ENCODE measurements at regions not wholly inside any gene's neighbourhood (a gene's known extent, or its start where the extent isn't known, plus 50 kb on each side); places are given as distances from the start of the nearest gene placed in this dataset.

DNA sequence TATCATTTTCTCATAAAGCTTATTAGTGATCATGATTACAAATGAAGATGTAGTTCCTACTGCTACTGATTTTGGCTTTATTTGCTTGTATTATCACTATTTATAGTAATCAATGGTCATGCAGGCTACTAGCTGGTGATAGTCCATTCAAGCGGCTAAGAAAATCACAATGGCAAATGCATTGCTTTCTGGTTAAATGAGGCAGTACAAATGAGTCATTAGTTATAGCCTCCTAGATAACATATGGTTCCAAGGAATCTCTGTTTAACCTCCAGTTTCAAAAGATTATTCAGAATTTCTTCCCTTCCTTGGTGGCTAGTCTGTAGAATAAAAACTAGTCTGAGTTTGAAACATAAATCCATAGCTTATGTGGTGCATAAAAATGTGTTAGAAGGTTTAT, 141.3 kb upstream of the HTR2A start:
- peaks cover 6% of the 10 kb centered on the region for H3K27me3 Mint-ChIP-seq
- no peak overlapping the region for H3K4me3 Mint-ChIP-seq
- DNase-seq = no peak
- no peaks in the 10 kb centered on the region for H3K4me1 Mint-ChIP-seq
- no peak overlapping the region for H3K27ac Mint-ChIP-seq
- H3K36me3 Mint-ChIP-seq (ENCODE audit: low read depth) = no peaks in the 10 kb centered on the region
- intact Hi-C loops (cut with micrococcal nuclease) = no loop called here
- H3K9me3 Mint-ChIP-seq = no peaks in the 10 kb centered on the region

DNA sequence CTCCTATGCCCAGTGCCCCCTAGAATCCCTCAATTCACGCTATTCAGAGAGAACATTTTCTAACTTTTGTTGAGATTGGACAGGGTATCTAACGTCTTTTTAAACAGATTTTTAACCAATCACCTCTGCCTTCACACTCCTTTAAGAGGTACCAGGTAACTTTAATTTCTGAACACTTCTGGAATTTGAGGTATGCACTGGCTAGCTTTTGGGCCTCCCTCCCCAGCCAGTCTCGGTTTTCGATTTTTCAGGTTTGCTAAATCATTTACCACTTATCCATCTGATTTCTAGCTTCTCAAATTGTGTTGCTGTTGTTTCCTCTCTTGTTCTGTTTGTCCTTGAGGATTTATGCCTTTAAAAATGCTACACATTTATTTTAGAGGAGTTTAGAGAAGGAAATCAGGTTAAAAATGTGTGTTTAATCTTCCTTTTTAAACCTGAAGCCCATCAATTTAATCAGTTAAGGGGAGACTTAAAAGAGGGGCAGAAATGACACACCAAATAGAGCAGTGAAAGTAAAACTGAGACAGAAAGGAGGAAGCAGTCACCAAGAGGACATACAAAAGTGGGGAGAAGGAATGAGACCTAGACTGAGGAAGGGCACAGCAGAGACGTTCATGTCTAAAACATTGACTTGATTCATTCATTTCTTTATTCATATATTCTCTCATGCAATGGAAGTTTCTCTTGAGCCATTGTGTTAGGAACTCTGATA, 139.6 kb upstream of the HTR2A start:
- Mint-ChIP-seq H3K36me3 (ENCODE audit: low read depth) (no peaks in the 10 kb centered on the region), H3K27ac (no peak overlapping the region), H3K9me3 (no peaks in the 10 kb centered on the region), H3K4me1 (no peaks in the 10 kb centered on the region), H3K4me3 (no peak overlapping the region), H3K27me3 (peaks cover 6% of the 10 kb centered on the region)
- DNase-seq = no peak
- intact Hi-C loops (cut with micrococcal nuclease) = no loop called here

DNA sequence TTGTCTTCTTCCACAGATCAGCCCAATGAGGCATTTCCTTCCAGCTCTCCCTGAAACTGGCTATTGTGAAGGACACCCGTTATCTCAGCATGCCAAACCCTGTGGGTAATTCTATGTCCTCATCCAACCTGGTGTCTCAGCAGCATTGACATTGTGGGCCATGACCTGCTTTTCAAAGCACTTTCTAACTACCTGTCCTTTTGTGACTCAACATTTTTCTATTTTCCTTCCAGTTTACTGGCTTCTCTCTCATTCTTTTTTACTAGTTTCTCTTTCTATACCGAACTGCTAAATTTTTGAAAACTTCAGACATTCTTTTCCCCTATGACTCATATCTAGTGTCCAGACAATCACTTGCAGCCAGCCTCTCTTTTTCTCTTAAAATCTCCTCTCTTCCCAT, 136.4 kb upstream of the HTR2A start:
- H3K27me3 Mint-ChIP-seq = peaks cover 3% of the 10 kb centered on the region
- no peak overlapping the region for H3K4me3 Mint-ChIP-seq
- H3K36me3 Mint-ChIP-seq (ENCODE audit: low read depth) = no peaks in the 10 kb centered on the region
- intact Hi-C loops (cut with micrococcal nuclease) = no loop called here
- no peak overlapping the region for H3K27ac Mint-ChIP-seq
- no peak for DNase-seq
- H3K9me3 Mint-ChIP-seq = no peaks in the 10 kb centered on the region
- H3K4me1 Mint-ChIP-seq = no peaks in the 10 kb centered on the region

GRCh38 chr13:47027780-47028437, 131.1 kb upstream of the HTR2A start:
- Mint-ChIP-seq H3K4me3 (no peak overlapping the region), H3K36me3 (ENCODE audit: low read depth) (no peaks in the 10 kb centered on the region), H3K27me3 (peaks cover 3% of the 10 kb centered on the region), H3K9me3 (no peaks in the 10 kb centered on the region), H3K4me1 (no peaks in the 10 kb centered on the region), H3K27ac (no peak overlapping the region)
- intact Hi-C loops (cut with micrococcal nuclease) = no loop called here
- no peak for DNase-seq

- no peak for DNase-seq
Observed at GRCh38 chr13:47025791-47026447, 129.1 kb upstream of the HTR2A start.

DNA sequence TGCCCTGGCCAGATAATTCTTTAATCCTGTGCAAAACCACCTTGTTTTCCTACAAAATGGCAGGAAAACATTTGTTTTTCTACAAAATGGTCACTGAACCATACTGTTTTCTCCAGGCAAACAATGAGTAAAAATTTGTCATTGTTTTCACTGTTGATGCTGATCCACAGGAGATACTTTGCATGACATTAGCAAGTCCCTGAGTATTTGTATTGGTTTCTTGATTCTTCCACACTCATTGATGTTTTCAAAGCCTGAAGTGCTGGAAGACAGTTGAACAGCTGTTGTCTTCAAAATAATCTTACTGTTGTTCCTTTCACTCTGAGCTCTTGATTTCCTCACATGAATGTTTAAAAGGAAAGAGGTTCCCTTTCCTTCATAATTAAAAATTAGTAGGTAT, 123.1 kb upstream of the HTR2A start:
- H3K4me3 Mint-ChIP-seq = no peak overlapping the region
- no peaks in the 10 kb centered on the region for H3K36me3 Mint-ChIP-seq (ENCODE audit: low read depth)
- no peak overlapping the region for H3K27ac Mint-ChIP-seq
- H3K27me3 Mint-ChIP-seq = peaks cover 1% of the 10 kb centered on the region
- H3K9me3 Mint-ChIP-seq = no peaks in the 10 kb centered on the region
- intact Hi-C loops (cut with micrococcal nuclease) = no loop called here
- no peak for DNase-seq
- no peaks in the 10 kb centered on the region for H3K4me1 Mint-ChIP-seq

More at GRCh38 chr13:47025791-47026447, 129.1 kb upstream of the HTR2A start:
- H3K27ac Mint-ChIP-seq = no peak overlapping the region
- peaks cover 3% of the 10 kb centered on the region for H3K27me3 Mint-ChIP-seq
- intact Hi-C loops (cut with micrococcal nuclease) = no loop called here
- H3K9me3 Mint-ChIP-seq = no peaks in the 10 kb centered on the region
- no peaks in the 10 kb centered on the region for H3K36me3 Mint-ChIP-seq (ENCODE audit: low read depth)
- H3K4me3 Mint-ChIP-seq = no peak overlapping the region
- H3K4me1 Mint-ChIP-seq = no peaks in the 10 kb centered on the region

- no peaks in the 10 kb centered on the region for H3K4me1 Mint-ChIP-seq
- intact Hi-C loops (cut with micrococcal nuclease) = no loop called here
- H3K4me3 Mint-ChIP-seq = no peak overlapping the region
- peaks cover 1% of the 10 kb centered on the region for H3K27me3 Mint-ChIP-seq
- no peak for DNase-seq
- no peaks in the 10 kb centered on the region for H3K9me3 Mint-ChIP-seq
- no peak overlapping the region for H3K27ac Mint-ChIP-seq
- H3K36me3 Mint-ChIP-seq (ENCODE audit: low read depth) = no peaks in the 10 kb centered on the region
Observed at GRCh38 chr13:47017476-47017875, 120.6 kb upstream of the HTR2A start.

GRCh38 chr13:47008318-47008717, 111.5 kb upstream of the HTR2A start:
- intact Hi-C loops (cut with micrococcal nuclease) = no loop called here
- Mint-ChIP-seq H3K9me3 (no peaks in the 10 kb centered on the region), H3K27me3 (peaks cover 4% of the 10 kb centered on the region), H3K36me3 (ENCODE audit: low read depth) (no peaks in the 10 kb centered on the region), H3K4me3 (no peak overlapping the region), H3K27ac (no peak overlapping the region), H3K4me1 (no peaks in the 10 kb centered on the region)
- no peak for DNase-seq

DNA sequence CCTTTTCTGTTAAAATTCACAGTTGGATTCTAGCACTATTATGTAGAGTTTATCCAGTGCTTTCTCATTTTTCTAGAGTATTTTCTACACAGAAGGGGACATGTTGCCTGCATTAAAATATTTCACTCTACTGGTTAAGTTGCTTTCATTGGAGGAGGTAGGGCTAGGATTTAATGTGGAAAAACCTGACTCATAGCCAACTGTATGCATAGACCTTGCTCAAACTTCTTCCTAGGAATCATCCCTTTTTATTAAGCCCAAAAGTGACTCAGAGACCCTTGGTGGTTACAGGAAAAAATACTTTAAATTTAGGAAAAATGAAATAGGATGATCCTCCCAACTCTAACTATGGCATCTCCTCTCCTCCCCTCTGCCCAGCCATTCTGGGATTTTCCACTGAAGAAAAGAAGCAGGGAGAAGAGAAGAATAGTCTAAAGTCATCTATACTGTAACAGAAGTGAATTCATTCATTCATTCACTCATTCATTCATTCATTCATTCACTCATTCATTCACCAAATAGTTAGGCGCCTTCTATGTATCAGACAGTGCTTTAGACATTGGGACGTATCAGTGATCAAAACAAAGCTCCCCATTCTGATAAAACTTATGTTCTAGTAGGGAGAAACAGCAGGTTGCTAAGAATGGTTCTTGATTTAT, 109.0 kb upstream of the HTR2A start:
- Mint-ChIP-seq H3K36me3 (ENCODE audit: low read depth) (no peaks in the 10 kb centered on the region), H3K27ac (no peak overlapping the region), H3K4me3 (no peak overlapping the region), H3K27me3 (no peaks in the 10 kb centered on the region), H3K4me1 (no peaks in the 10 kb centered on the region), H3K9me3 (no peaks in the 10 kb centered on the region)
- no peak for DNase-seq
- intact Hi-C loops (cut with micrococcal nuclease) = no loop called here

GRCh38 chr13:47004540-47004939, 107.7 kb upstream of the HTR2A start:
- H3K4me3 Mint-ChIP-seq = no peak overlapping the region
- intact Hi-C loops (cut with micrococcal nuclease) = no loop called here
- H3K9me3 Mint-ChIP-seq = no peaks in the 10 kb centered on the region
- DNase-seq = no peak
- no peak overlapping the region for H3K27ac Mint-ChIP-seq
- no peaks in the 10 kb centered on the region for H3K27me3 Mint-ChIP-seq
- H3K36me3 Mint-ChIP-seq (ENCODE audit: low read depth) = no peaks in the 10 kb centered on the region
- no peaks in the 10 kb centered on the region for H3K4me1 Mint-ChIP-seq

DNA sequence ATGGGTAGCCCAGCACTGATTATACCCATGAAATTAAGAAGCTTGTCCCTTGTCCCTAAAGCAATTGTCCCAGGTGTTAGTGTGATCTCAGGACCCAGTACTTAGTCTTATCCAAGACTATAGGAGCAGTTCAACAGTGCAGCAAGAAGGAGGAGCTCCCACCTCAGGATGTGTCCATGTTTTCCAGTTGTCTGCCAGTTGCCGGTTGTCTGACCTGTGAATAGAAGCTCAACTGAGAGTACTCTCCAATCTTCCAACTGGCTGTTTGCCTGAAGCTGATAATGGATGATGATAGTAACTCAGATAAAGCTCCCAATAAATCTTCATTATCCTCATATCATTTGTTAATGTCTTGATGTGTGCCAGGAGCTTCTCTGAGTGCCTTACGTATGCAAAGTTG, 107.2 kb upstream of the HTR2A start:
- intact Hi-C loops (cut with micrococcal nuclease) = no loop called here
- H3K4me3 Mint-ChIP-seq = no peak overlapping the region
- H3K4me1 Mint-ChIP-seq = no peaks in the 10 kb centered on the region
- no peaks in the 10 kb centered on the region for H3K36me3 Mint-ChIP-seq (ENCODE audit: low read depth)
- DNase-seq = no peak
- no peaks in the 10 kb centered on the region for H3K9me3 Mint-ChIP-seq
- no peak overlapping the region for H3K27ac Mint-ChIP-seq
- H3K27me3 Mint-ChIP-seq = no peaks in the 10 kb centered on the region

GRCh38 chr13:47000165-47000564, 103.3 kb upstream of the HTR2A start:
- Mint-ChIP-seq H3K4me1 (no peaks in the 10 kb centered on the region), H3K4me3 (no peak overlapping the region), H3K9me3 (no peaks in the 10 kb centered on the region), H3K36me3 (ENCODE audit: low read depth) (no peaks in the 10 kb centered on the region), H3K27ac (no peak overlapping the region), H3K27me3 (no peaks in the 10 kb centered on the region)
- no peak for DNase-seq
- intact Hi-C loops (cut with micrococcal nuclease) = no loop called here

- no peak overlapping the region for H3K27ac Mint-ChIP-seq
- no peaks in the 10 kb centered on the region for H3K27me3 Mint-ChIP-seq
- no peaks in the 10 kb centered on the region for H3K36me3 Mint-ChIP-seq (ENCODE audit: low read depth)
- intact Hi-C loops (cut with micrococcal nuclease) = no loop called here
- no peaks in the 10 kb centered on the region for H3K4me1 Mint-ChIP-seq
- no peaks in the 10 kb centered on the region for H3K9me3 Mint-ChIP-seq
- no peak overlapping the region for H3K4me3 Mint-ChIP-seq
- no peak for DNase-seq
Observed at GRCh38 chr13:46996316-46997030, 99.6 kb upstream of the HTR2A start.

DNA sequence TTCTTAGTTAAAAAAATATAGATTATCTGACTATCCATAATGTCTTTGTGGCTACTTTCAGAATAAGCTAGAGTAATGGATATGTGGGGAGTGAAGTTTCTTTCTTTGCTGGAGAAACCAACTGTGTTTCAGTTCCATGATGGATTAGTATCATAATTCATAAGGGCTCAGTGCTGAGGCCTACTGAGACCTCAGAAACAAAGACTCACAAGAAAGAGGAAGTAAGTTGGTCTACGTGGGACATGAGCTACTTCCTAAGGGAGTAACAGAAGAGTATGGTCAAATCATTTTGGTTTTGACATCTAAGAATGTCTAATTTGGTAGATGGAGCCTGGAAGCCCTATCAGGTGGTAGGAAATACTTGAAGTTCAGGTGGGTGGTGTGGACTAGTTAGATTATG, 99.0 kb upstream of the HTR2A start:
- H3K36me3 Mint-ChIP-seq (ENCODE audit: low read depth) = no peaks in the 10 kb centered on the region
- H3K27ac Mint-ChIP-seq = no peak overlapping the region
- H3K27me3 Mint-ChIP-seq = no peaks in the 10 kb centered on the region
- H3K4me3 Mint-ChIP-seq = no peak overlapping the region
- no peaks in the 10 kb centered on the region for H3K9me3 Mint-ChIP-seq
- intact Hi-C loops (cut with micrococcal nuclease) = no loop called here
- DNase-seq = no peak
- H3K4me1 Mint-ChIP-seq = no peaks in the 10 kb centered on the region

Data from activated CD4-positive, alpha-beta T cell treated with anti-CD3 and anti-CD28 coated beads, Interleukin-2, amount 10 ng/mL, durations not matched to agents 24 days and 14 days (primary cell).